ENCODE measurements at regions not wholly inside any gene's neighbourhood (a gene's known extent, or its start where the extent isn't known, plus 50 kb on each side); places are given as distances from the start of the nearest gene placed in this dataset.

DNA sequence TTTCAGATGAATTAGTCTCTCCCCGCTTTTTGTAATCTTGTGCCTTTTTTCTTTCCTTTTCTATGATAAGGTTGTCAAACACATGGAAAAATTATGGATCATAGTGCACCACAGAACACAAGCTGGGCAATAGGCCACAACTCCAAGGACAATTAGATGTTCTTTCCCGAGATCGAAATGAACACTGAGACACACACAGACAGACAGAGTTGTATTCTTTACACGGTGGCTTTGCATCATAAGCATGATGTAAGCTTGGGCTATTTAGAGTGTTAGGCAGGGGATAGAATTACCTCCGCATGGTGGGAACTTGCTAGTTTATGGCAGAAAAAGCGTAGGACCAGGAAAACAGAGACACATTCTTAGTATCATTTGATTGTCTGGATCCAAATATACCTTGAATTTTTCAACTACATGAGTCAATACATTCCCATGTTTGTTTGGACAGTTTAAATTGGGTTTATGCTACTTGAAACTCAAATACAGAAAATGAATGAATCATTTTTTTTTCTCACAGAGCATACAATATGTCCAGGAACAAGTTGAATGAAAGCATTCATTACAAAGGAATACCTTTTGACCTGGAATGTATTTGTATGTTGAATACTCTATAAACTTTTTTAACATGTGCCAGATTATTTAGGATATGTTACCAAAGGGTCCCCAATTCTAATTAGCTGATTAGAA lies 1611.5 kb upstream of the TMEFF2 start:
- no peak for TF ChIP-seq ZNF274 (IDR thresholded peaks at IDR 0.05; ENCODE audit: low read depth, low read length)
- no peak overlapping the region for H3K4me3 ChIP-seq (ENCODE audit: low read length)

DNA sequence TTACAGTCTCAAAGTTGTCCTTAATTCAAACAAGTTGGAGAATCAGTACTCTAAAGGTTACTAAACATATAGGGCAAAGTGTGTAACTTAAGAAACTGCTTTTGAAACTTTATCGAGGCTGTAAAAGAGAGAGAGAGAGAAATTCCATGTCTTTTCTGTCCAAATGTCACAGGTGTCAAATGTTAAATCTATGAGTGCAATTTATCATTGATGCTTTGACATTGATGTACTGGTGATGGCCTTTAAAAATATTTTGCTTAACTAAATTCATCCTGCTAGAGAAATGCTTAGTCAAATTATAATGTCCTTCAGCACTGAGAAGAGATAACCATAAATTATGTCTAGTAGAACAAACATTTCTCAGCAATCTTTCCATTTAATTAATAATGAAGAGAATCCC lies 1602.1 kb upstream of the TMEFF2 start:
- TF ChIP-seq ZNF274 (IDR thresholded peaks at IDR 0.05; ENCODE audit: low read depth, low read length), result no peak
- H3K4me3 ChIP-seq (ENCODE audit: low read length), result no peak overlapping the region

DNA sequence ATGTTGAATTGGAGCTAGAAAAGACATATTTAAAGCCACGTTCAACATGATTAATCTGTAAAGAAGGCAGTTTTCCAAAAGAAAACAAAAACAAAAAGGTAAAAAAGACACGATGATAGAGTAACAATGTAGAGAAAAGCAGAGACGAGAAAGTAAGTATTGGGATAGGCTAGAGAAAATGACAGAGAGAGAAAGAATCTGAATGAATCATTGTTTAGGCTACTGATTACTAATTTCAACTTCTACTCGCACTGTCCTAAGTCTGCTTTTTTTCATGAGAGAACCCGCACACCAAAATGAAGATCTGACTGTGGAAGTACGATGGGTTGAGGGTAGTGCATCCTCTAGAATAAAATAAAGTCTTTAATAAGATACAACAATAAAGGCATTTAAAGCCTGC lies 1599.2 kb upstream of the TMEFF2 start:
- TF ChIP-seq ZNF274 (IDR thresholded peaks at IDR 0.05; ENCODE audit: low read depth, low read length), result no peak
- H3K4me3 ChIP-seq (ENCODE audit: low read length), result no peak overlapping the region

DNA sequence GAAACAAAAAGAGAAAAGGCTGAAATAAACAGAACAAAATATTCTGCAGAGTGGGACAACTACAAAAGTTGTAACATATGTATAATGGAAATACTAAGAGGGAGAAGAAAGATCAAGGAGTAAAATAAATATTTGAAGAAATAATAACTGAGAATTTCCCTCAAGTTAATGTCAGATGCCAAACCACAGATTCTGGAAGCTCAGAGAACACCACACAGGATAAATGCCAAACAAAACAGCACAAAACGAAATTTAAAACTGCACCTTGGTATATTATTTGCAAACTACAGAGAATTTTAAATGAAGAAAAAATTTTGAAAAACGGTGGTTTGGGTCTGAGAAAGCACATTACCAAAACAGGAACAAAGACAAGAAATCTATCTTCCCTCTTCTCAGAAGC lies 1588.9 kb upstream of the TMEFF2 start:
- TF ChIP-seq ZNF274 (IDR thresholded peaks at IDR 0.05; ENCODE audit: low read depth, low read length), result no peak
- no peak overlapping the region for H3K4me3 ChIP-seq (ENCODE audit: low read length)

DNA sequence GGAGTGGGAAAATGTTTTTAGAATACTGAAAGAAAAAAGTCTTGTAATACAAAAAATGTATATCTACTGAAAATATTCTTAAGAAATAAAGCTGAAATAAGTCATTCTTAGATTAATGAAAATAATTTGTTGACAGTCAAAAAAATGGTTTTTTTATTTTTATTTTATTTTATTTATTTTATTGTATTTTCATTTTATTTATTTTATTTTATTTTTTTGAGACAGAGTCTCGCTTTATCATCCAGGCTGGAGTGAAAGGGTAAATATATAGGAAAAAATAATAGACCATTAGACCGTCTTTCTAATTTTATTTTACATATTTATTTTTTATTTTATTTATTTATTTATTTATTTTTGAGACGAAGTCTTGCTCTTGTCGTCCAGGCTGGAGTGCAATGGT lies 1583.6 kb upstream of the TMEFF2 start:
- no peak for TF ChIP-seq ZNF274 (IDR thresholded peaks at IDR 0.05; ENCODE audit: low read depth, low read length)
- H3K4me3 ChIP-seq (ENCODE audit: low read length), result no peak overlapping the region

DNA sequence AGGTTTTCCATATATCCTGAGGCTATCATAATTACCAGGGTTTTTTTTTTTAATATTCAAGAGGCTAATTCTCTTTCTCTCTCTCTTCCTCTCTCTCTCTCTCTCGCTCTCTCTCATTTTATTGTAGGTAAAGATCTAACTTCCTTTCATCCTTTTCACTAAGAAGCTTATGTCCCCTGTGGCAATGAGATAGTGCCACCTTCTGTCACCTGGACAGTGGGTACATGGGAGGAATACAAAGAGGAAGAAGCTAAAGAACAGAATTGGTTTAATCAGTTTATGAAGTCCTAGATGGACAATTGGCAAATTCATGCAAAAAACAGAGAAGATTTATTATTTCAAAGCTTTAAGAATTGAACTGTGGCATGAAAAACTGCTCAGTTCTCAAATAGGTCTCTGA lies 1582.3 kb upstream of the TMEFF2 start:
- no peak overlapping the region for H3K4me3 ChIP-seq (ENCODE audit: low read length)
- TF ChIP-seq ZNF274 (IDR thresholded peaks at IDR 0.05; ENCODE audit: low read depth, low read length), result no peak

DNA sequence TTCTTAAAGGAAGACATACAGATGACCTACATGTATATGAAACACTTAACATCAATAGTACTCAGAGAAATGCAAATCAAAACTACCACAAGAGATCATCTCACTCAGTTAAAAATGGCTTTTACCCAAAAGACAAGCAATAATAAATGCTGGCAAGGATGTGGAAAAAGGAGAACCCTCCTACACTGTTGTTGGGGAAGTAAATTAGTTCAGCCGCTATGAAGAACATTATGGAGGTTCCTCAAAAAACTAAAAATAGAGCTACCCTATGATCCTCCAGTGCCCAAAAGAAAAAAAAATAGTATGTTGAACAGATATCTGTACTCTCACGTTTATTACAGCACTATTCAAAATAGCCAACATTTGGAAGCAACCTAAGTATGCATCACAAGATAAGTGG lies 1579.4 kb upstream of the TMEFF2 start:
- no peak overlapping the region for H3K4me3 ChIP-seq (ENCODE audit: low read length)
- no peak for TF ChIP-seq ZNF274 (IDR thresholded peaks at IDR 0.05; ENCODE audit: low read depth, low read length)

DNA sequence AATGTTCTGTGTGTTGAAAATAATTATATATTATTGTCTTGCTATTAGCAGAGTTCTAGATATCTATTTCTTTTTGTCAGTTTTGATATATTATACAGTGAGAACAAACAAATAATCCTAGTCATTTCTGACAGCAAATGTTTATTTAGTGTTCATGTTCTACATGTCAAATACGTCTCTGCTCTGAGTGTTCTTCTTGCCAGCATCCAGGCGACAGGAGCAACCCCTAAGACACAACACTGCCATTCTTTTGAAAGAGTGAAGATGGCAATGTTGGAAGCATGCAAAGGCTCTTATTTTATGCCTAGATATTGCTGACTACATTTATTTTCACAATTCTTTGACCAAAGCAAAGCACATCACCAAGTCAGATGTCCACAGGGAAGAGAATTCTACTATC lies 1556.6 kb upstream of the TMEFF2 start:
- no peak for TF ChIP-seq ZNF274 (IDR thresholded peaks at IDR 0.05; ENCODE audit: low read depth, low read length)
- H3K4me3 ChIP-seq (ENCODE audit: low read length), result no peak overlapping the region

DNA sequence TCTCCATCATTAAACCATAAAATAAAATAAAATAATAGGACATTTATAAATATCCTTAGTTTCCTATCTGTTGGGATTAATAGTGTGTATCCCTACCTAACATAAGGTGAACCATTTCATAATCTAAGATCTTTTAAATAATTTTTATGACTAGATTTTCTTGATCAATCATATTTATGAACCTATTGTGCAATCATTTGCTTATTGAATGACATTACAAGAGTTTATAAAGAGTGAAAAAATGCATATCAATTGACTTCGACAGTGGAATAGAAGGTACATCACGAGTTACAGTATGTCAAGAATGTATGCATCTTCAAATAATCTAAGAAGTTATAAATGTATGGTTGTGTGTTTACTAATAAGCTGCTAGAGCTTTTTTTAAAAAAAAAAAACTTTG lies 1554.8 kb upstream of the TMEFF2 start:
- no peak overlapping the region for H3K4me3 ChIP-seq (ENCODE audit: low read length)
- TF ChIP-seq ZNF274 (IDR thresholded peaks at IDR 0.05; ENCODE audit: low read depth, low read length), result no peak

DNA sequence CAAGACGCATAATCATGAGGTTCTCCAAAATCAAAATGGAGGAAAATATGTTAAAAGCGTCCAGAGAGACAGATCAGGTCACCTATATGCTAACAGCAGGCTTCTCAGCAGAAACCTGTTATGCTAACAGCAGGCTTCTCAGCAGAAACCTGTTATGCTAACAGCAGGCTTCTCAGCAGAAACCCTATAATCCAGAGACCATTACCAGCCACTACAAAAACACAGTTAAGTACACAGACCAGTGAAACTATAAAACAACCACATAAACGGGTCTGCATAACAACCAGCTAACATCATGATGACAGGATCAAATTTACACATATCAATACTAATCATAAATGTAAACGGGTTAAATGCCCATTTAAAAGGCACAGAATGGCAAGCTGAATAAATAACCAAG lies 1548.4 kb upstream of the TMEFF2 start:
- no peak for TF ChIP-seq ZNF274 (IDR thresholded peaks at IDR 0.05; ENCODE audit: low read depth, low read length)

DNA sequence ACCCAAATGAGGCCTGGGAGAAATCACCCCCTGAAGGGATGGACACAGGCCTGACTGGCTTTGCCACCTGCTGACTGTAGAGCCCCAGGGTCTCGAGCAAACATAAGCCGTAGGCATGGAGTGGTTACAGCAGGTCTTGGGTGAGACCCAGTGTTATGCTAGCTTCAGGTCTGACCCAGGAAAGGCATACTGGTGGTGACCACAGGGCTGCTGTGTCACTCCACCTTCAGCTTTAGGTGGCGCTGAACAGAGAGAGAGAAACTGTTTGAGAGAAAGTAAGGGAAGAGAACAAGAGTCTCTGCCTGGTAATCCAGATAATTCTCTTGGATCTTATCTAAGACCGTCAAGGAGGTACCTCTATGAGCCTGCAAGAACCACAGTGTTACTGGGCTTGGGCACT lies 1544.2 kb upstream of the TMEFF2 start:
- no peak overlapping the region for H3K4me3 ChIP-seq (ENCODE audit: low read length)
- TF ChIP-seq ZNF274 (IDR thresholded peaks at IDR 0.05; ENCODE audit: low read depth, low read length), result no peak

More for the DNA sequence above, 1548.4 kb upstream of the TMEFF2 start:
- no peak overlapping the region for H3K4me3 ChIP-seq (ENCODE audit: low read length)

DNA sequence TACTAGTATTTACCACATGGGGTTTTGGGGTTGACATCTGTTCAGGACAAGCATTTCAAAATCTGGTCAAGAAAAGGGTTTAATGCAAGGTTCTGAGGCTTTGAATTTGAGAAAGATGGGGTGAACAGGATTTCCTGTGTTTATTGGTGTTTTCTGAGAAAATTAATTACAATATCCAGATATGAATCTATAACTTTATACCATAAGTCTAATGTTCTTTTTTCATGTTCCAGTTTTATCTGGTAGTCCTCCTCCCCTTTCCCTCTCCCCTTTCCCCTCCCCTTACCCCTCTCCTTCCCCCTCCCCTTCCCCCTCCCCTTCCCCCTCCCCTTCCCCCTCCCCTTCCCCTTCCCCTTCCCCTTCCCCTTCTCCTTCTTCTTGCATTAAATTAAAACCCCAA lies 1518.2 kb upstream of the TMEFF2 start:
- H3K4me3 ChIP-seq (ENCODE audit: low read length), result no peak overlapping the region

DNA sequence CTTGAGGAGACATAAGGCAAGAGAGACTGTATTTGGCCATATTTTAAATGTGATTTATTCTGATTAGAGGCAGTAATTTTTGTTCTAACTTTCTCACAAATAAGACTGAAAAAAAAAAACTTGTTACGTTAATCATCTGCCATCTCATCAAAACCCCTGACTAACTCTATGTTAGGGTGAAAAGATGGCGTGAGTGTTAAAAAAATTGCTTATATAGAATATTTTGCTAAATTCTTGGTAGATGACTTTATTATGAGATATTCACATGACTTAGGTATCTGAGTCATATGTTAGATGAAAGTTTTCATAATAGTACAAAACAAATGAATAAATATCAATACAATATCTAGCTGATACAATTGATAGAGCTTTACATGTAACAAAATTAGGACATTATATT lies 1508.7 kb upstream of the TMEFF2 start:
- TF ChIP-seq ZNF274 (IDR thresholded peaks at IDR 0.05; ENCODE audit: low read depth, low read length), result no peak
- H3K4me3 ChIP-seq (ENCODE audit: low read length), result no peak overlapping the region

More for the DNA sequence above, 1518.2 kb upstream of the TMEFF2 start:
- TF ChIP-seq ZNF274 (IDR thresholded peaks at IDR 0.05; ENCODE audit: low read depth, low read length), result no peak

DNA sequence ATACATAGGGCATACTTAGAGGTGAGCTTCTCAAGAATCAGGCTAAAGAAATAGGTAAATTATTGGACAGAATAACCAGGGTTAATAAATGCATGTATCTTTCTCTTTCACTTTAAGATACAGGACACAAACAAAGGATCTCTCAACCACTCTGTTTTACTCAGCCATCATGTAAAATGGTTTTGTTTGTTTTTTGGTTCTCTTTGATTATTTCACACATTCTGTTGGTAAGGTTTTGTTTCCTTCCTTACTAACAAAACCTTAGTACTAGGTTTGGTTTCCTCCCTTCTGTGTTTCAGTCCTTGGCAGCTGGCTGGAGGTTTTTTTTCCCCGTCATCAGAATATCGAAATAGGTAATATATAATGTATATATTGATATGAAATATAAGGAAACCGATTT lies 1506.8 kb upstream of the TMEFF2 start:
- no peak for TF ChIP-seq ZNF274 (IDR thresholded peaks at IDR 0.05; ENCODE audit: low read depth, low read length)
- H3K4me3 ChIP-seq (ENCODE audit: low read length), result no peak overlapping the region

DNA sequence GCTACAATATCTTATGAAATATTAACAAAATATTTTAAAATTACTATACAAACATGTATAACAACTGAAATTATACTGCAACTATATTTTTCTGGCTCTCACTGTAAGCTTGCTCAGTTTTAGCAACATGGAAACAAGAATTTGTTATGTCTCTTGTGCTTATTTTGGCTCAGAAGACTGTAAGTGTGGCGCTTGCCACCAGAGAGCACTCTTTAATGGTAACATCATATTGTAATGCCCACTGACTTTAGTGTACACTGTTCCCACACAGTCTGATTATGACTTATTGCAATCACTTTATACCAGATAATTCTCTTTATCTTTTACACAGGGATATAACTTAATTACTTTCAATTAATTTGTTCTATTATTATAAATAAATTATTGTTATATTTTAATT lies 1500.6 kb upstream of the TMEFF2 start:
- no peak overlapping the region for H3K4me3 ChIP-seq (ENCODE audit: low read length)
- TF ChIP-seq ZNF274 (IDR thresholded peaks at IDR 0.05; ENCODE audit: low read depth, low read length), result no peak

DNA sequence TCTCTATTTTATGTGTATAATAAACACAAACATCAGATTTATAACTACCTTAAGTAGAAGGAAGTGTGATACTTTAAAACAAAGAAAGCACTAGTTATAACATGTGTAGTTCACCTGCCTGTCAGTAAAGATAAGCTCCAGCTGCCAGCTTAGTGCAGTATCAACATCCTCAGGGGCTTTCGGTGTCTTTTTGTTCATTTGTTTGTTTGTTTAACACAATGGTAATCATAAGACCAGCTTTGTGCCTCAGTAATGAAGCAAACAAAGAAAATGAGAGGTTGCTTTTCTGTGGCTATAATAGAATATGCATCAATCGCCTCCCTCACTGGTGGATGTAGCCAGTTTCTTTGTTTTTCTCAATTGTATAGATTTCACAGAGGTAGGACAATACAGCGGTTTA lies 1499.0 kb upstream of the TMEFF2 start:
- TF ChIP-seq ZNF274 (IDR thresholded peaks at IDR 0.05; ENCODE audit: low read depth, low read length), result no peak
- no peak overlapping the region for H3K4me3 ChIP-seq (ENCODE audit: low read length)
